ENCODE measurements at regions not wholly inside any gene's neighbourhood (a gene's known extent, or its start where the extent isn't known, plus 50 kb on each side); places are given as distances from the start of the nearest gene placed in this dataset.

DNA sequence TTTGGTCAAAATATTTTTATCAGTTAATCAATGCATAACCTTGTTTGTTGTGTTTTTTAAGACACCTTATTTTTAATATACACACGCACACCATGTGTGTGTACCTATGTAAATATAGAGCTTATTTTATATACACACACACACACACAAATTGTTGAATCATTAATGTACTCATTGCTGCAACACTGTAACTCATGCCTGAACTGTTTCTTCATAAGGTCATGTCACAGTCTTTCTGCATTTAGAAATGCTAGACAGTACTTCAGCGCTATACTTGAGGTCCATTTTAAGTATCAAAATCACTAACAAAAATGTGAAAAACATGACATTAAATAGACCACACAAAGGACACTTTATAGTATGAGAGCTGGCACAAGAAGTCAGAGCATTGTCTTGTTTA is 589.4 kb downstream of the SI start:
- TF ChIP-seq, protein P1, sequence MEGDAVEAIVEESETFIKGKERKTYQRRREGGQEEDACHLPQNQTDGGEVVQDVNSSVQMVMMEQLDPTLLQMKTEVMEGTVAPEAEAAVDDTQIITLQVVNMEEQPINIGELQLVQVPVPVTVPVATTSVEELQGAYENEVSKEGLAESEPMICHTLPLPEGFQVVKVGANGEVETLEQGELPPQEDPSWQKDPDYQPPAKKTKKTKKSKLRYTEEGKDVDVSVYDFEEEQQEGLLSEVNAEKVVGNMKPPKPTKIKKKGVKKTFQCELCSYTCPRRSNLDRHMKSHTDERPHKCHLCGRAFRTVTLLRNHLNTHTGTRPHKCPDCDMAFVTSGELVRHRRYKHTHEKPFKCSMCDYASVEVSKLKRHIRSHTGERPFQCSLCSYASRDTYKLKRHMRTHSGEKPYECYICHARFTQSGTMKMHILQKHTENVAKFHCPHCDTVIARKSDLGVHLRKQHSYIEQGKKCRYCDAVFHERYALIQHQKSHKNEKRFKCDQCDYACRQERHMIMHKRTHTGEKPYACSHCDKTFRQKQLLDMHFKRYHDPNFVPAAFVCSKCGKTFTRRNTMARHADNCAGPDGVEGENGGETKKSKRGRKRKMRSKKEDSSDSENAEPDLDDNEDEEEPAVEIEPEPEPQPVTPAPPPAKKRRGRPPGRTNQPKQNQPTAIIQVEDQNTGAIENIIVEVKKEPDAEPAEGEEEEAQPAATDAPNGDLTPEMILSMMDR (IDR thresholded peaks at IDR 0.05; ENCODE audit: low read depth, low read length, poor library complexity, severe bottlenecking): no peak
- TF ChIP-seq EZH2phosphoT487 (IDR thresholded peaks at IDR 0.05; ENCODE audit: borderline replicate concordance, low read length): no peak

All from DOHH2 (cell line).